IPS-18a (cell line): ENCODE measurements at regions not wholly inside any gene's neighbourhood (a gene's known extent, or its start where the extent isn't known, plus 50 kb on each side); places are given as distances from the start of the nearest gene placed in this dataset.

Experiments
- H3K27ac ChIP-seq: one replicate; pipeline ENCODE4 v1.5.1; 2013; ENCODE audit warnings: low read length
- H3K27me3 ChIP-seq: one replicate; pipeline ENCODE4 v1.6.1; 2013; ENCODE audit warnings: mild to moderate bottlenecking, low read length; ENCODE audit not compliant: control insufficient read depth, insufficient read depth
- H3K36me3 ChIP-seq: one replicate; pipeline ENCODE4 v1.6.1; 2013; ENCODE audit warnings: low read depth, low read length; ENCODE audit not compliant: control insufficient read depth
- H3K4me1 ChIP-seq: one replicate; pipeline ENCODE4 v1.6.1; 2013; ENCODE audit warnings: low read depth, low read length; ENCODE audit not compliant: control insufficient read depth
- H3K4me3 ChIP-seq: one replicate; pipeline ENCODE4 v1.5.1; 2013; ENCODE audit warnings: low read length
- H3K9ac ChIP-seq: one replicate; pipeline ENCODE4 v1.6.1; 2013; ENCODE audit warnings: mild to moderate bottlenecking, low read length, moderate library complexity
- H3K9me3 ChIP-seq: one replicate; pipeline ENCODE4 v1.6.1; 2013; ENCODE audit warnings: low read depth, low read length; ENCODE audit not compliant: control insufficient read depth

GRCh38 chr15:95363646-95364045 is 966.9 kb upstream of the NR2F2 start:
- Histone ChIP-seq H3K9me3 (no peaks in the 10 kb centered on the region), H3K9ac (no peak overlapping the region), H3K4me1 (no peaks in the 10 kb centered on the region), H3K36me3 (no peaks in the 10 kb centered on the region), H3K4me3 (no peak overlapping the region), H3K27me3 (no peaks in the 10 kb centered on the region), H3K27ac (no peak overlapping the region)

DNA sequence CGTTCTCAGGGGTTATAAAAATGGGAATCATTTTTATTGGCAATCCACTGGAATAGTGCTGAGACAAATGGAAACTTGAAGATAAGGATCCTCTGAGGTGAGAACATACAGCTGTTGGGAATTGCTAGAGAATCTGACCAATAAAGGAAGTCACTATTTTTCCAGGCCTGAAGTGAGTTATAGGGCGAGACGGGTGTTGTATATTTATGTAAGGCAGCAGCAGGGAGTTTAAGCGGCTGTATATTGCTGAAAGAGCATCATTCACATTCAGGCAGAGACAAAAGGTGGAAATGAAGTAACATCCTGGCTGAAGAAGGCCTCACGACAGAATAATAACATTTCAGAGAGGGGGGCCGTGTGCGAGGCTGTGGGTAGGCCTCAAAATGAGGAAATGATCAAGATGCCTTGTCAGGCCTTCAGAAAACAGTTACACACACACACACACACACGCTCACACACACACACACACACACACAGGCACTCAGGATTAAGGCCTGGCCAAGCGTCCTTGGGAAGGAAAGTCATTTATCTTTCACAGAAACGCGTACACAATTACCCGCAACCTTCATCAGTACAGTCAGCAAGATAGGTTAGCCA is 964.9 kb upstream of the NR2F2 start:
- H3K27me3 ChIP-seq = no peaks in the 10 kb centered on the region
- H3K27ac ChIP-seq = no peak overlapping the region
- no peaks in the 10 kb centered on the region for H3K36me3 ChIP-seq
- H3K9ac ChIP-seq = no peak overlapping the region
- H3K9me3 ChIP-seq = no peaks in the 10 kb centered on the region
- no peak overlapping the region for H3K4me3 ChIP-seq
- no peaks in the 10 kb centered on the region for H3K4me1 ChIP-seq

- H3K4me3 ChIP-seq = no peak overlapping the region
- H3K4me1 ChIP-seq = no peaks in the 10 kb centered on the region
- no peaks in the 10 kb centered on the region for H3K9me3 ChIP-seq
- no peak overlapping the region for H3K9ac ChIP-seq
- H3K27me3 ChIP-seq = no peaks in the 10 kb centered on the region
- H3K36me3 ChIP-seq = no peaks in the 10 kb centered on the region
- no peak overlapping the region for H3K27ac ChIP-seq
These were observed 962.3 kb upstream of the NR2F2 start for GRCh38 chr15:95368191-95368590.

- no peaks in the 10 kb centered on the region for H3K27me3 ChIP-seq
These were observed 961.5 kb upstream of the NR2F2 start for GRCh38 chr15:95368755-95369601.

DNA sequence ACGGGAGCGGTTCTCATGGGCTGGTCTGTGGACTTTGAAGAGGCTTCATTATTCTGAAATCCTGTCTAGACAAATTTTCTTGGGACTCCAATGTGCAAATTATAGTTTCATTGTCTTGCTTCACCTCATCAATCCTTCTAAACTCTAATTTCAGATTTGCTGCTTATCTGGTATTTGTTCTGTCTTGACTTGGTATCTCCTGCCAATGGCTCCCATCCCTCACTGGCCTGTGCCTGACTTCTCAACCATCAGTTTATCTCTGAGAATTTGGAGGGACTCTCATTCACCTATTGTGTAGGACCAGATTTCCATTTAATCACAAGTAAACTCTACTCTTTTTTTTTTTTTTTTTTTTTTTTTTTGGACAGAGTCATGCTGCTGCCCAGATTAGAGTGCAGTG is 960.2 kb upstream of the NR2F2 start:
- H3K4me1 ChIP-seq = no peaks in the 10 kb centered on the region
- no peak overlapping the region for H3K4me3 ChIP-seq
- H3K36me3 ChIP-seq = no peaks in the 10 kb centered on the region
- H3K9ac ChIP-seq = no peak overlapping the region
- H3K27me3 ChIP-seq = no peaks in the 10 kb centered on the region
- no peak overlapping the region for H3K27ac ChIP-seq
- no peaks in the 10 kb centered on the region for H3K9me3 ChIP-seq

More at GRCh38 chr15:95368755-95369601, 961.5 kb upstream of the NR2F2 start:
- H3K4me1 ChIP-seq = no peaks in the 10 kb centered on the region
- no peak overlapping the region for H3K4me3 ChIP-seq
- no peak overlapping the region for H3K9ac ChIP-seq
- H3K36me3 ChIP-seq = no peaks in the 10 kb centered on the region
- H3K27ac ChIP-seq = no peak overlapping the region
- H3K9me3 ChIP-seq = no peaks in the 10 kb centered on the region

DNA sequence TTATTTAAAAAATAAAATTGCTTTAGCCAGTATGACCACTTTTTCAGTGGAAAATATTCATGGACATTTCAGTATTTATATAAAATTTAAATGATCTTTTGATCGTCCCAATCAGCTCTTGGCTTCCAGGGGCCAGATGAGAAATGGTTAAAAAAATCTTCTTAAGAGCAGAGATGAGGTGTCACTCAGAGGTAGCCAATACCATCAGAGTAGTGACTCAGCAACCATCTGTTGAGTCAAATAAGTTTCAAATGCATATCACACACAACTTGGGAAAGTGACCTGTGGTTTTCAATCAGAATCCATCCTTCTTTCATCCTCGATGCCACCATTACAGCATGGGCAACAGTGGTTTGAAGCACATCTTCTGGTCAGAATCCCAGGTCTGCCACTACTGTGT is 958.8 kb upstream of the NR2F2 start:
- Histone ChIP-seq H3K27ac (no peak overlapping the region), H3K27me3 (no peaks in the 10 kb centered on the region), H3K4me3 (no peak overlapping the region), H3K4me1 (no peaks in the 10 kb centered on the region), H3K9me3 (no peaks in the 10 kb centered on the region), H3K9ac (no peak overlapping the region), H3K36me3 (no peaks in the 10 kb centered on the region)

GRCh38 chr15:95375281-95375680 is 955.2 kb upstream of the NR2F2 start:
- H3K4me1 ChIP-seq = no peaks in the 10 kb centered on the region
- H3K27me3 ChIP-seq = no peaks in the 10 kb centered on the region
- H3K9ac ChIP-seq = no peak overlapping the region
- H3K27ac ChIP-seq = no peak overlapping the region
- no peaks in the 10 kb centered on the region for H3K9me3 ChIP-seq
- no peak overlapping the region for H3K4me3 ChIP-seq
- H3K36me3 ChIP-seq = no peaks in the 10 kb centered on the region

GRCh38 chr15:95377258-95377852 is 953.1 kb upstream of the NR2F2 start:
- H3K27me3 ChIP-seq = no peaks in the 10 kb centered on the region
- no peak overlapping the region for H3K27ac ChIP-seq
- H3K9ac ChIP-seq = no peak overlapping the region
- no peaks in the 10 kb centered on the region for H3K9me3 ChIP-seq
- H3K36me3 ChIP-seq = no peaks in the 10 kb centered on the region
- no peaks in the 10 kb centered on the region for H3K4me1 ChIP-seq
- H3K4me3 ChIP-seq = no peak overlapping the region

GRCh38 chr15:95394186-95395067 is 936.1 kb upstream of the NR2F2 start:
- no peaks in the 10 kb centered on the region for H3K9me3 ChIP-seq
- no peaks in the 10 kb centered on the region for H3K4me1 ChIP-seq
- no peak overlapping the region for H3K4me3 ChIP-seq
- H3K27me3 ChIP-seq = no peaks in the 10 kb centered on the region
- no peak overlapping the region for H3K9ac ChIP-seq
- H3K36me3 ChIP-seq = no peaks in the 10 kb centered on the region
- no peak overlapping the region for H3K27ac ChIP-seq

DNA sequence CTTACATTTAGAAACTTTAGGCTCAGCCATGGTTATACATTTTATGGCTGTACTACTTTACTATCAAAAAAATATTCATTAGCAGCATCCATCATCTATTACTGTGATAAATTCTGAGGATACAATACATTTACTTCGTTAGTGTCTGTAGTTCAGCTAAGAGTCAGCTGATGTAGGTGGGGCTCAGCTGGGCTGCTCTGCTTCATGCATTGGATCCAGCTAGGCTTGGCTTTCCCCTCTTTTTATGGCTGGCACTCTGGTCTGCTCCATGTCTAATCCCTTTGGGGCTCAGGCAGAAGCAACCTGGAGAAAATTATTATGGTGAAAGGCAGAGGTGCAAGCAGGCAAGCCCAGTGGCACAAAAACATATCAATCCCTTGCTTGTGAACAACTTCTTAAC is 930.1 kb upstream of the NR2F2 start:
- H3K4me1 ChIP-seq = no peaks in the 10 kb centered on the region
- no peak overlapping the region for H3K27ac ChIP-seq
- no peaks in the 10 kb centered on the region for H3K27me3 ChIP-seq
- no peak overlapping the region for H3K9ac ChIP-seq
- no peaks in the 10 kb centered on the region for H3K36me3 ChIP-seq
- H3K9me3 ChIP-seq = no peaks in the 10 kb centered on the region
- no peak overlapping the region for H3K4me3 ChIP-seq

GRCh38 chr15:95401587-95401986 is 928.9 kb upstream of the NR2F2 start:
- Histone ChIP-seq H3K4me1 (no peaks in the 10 kb centered on the region), H3K27me3 (no peaks in the 10 kb centered on the region), H3K27ac (no peak overlapping the region), H3K9me3 (no peaks in the 10 kb centered on the region), H3K36me3 (no peaks in the 10 kb centered on the region), H3K9ac (no peak overlapping the region), H3K4me3 (no peak overlapping the region)
